ENCODE measurements at regions not wholly inside any gene's neighbourhood (a gene's known extent, or its start where the extent isn't known, plus 50 kb on each side); places are given as distances from the start of the nearest gene placed in this dataset.

DNA sequence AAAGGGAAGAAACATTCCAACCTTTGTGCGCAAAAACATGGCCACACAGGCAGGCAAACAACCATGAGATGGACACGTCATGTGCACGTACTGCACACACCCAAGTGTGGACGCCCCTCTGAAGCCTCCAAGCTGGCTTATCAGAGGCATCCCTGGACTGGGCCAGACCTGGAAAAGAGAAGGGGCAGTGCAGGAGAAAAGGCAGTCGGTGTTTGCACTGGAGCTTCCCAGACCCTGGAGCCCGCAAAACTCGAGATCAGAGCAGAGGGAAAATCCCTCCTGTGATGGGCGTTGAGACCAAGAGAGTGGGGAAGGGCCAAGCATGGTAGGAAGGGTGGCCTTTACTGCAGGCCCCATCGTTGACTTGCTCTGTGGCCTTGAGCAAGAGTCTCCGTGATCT, 269.5 kb downstream of the CYRIA start:
- peaks cover 8% of the 10 kb centered on the region for H3K9me3 Mint-ChIP-seq
- no peak for DNase-seq
- H3K4me1 Mint-ChIP-seq = peaks cover 23% of the 10 kb centered on the region
- no peaks in the 10 kb centered on the region for H3K27me3 Mint-ChIP-seq (ENCODE audit: low read depth, poor library complexity)
- TF ChIP-seq, protein P1, sequence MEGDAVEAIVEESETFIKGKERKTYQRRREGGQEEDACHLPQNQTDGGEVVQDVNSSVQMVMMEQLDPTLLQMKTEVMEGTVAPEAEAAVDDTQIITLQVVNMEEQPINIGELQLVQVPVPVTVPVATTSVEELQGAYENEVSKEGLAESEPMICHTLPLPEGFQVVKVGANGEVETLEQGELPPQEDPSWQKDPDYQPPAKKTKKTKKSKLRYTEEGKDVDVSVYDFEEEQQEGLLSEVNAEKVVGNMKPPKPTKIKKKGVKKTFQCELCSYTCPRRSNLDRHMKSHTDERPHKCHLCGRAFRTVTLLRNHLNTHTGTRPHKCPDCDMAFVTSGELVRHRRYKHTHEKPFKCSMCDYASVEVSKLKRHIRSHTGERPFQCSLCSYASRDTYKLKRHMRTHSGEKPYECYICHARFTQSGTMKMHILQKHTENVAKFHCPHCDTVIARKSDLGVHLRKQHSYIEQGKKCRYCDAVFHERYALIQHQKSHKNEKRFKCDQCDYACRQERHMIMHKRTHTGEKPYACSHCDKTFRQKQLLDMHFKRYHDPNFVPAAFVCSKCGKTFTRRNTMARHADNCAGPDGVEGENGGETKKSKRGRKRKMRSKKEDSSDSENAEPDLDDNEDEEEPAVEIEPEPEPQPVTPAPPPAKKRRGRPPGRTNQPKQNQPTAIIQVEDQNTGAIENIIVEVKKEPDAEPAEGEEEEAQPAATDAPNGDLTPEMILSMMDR (IDR thresholded peaks at IDR 0.05) = no peak
- no peak overlapping the region for H3K27ac Mint-ChIP-seq
- H3K36me3 Mint-ChIP-seq (ENCODE audit: low read depth) = no peaks in the 10 kb centered on the region
- H3K4me3 Mint-ChIP-seq = no peak overlapping the region

DNA sequence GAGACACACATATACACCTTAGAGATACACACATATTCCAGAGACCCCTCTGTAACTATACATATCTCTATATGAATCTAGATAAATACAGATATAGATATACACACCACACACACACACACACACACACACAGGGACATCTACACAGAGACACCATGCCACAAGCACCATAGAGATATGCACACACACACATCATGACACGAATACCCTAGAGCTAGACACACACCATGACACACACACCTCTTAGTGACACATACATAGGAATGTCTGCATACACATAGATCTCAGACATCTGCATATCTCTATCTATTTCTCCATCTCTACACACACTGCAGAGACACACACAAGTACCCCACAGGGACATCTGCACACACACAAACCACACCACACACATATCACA, 270.0 kb downstream of the CYRIA start:
- no peak for DNase-seq
- H3K36me3 Mint-ChIP-seq (ENCODE audit: low read depth) = no peaks in the 10 kb centered on the region
- TF ChIP-seq, protein P1 (IDR thresholded peaks at IDR 0.05) = no peak
- H3K27me3 Mint-ChIP-seq (ENCODE audit: low read depth, poor library complexity) = no peaks in the 10 kb centered on the region
- H3K9me3 Mint-ChIP-seq = peaks cover 8% of the 10 kb centered on the region
- H3K4me1 Mint-ChIP-seq = peaks cover 17% of the 10 kb centered on the region
- H3K27ac Mint-ChIP-seq = no peak overlapping the region
- no peak overlapping the region for H3K4me3 Mint-ChIP-seq

DNA sequence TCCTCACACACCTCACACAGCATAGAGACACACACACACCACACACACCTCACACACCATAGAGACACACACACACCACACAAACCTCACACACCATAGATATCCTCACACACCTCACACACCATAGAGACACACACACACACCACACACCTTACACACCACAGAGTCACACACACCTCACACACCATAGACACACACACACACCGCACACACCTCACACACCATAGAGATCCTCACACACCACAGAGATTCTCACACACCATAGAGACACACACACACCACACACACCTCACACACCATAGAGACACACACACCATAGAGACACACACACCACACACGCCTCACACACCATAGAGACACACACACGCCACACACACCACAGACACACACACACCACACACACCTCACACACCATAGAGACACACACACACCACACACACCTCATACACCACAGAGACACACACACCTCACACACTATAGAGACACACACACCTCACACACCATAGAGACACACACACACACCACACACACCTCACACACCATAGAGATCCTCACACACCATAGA, 270.6 kb downstream of the CYRIA start:
- H3K4me1 Mint-ChIP-seq = peaks cover 12% of the 10 kb centered on the region

DNA sequence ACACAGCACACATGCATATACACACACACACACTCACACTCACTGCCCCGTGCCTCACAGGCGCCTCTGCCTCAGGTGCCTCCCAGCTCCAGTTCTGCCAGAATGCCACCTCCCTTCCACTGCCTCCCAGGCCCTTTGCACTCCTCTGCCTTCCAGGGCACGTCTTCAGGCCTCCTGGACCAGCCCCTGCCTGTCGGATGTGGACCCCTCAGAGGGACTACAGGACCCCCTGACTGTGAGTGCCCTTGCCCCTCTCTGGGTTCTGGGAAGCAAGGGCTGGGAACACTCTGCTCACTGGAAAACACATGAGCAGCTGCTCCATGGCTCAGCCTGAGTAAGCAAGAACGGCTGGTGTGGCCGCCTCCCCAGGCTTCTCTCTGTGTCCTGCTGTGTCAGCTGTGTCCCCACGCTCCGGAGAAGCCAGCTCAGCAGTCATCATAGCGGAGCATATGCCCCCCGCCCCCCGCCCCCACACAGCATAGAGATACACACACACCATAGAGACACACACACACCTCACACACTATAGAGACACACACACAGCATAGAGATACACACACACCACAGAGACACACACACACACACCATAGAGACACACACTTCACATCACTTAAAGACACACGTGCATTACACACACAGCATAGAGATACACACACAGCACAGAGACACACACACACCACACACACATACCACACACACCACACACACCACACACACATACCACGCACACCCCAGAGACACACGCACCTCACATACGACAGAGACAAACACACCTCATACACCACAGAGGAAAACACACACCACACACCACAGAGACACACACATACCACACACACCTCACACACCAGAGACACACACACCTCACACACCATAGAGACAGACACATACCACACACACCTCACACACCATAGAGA, 271.3 kb downstream of the CYRIA start:
- peaks cover 8% of the 10 kb centered on the region for H3K9me3 Mint-ChIP-seq
- H3K27ac Mint-ChIP-seq = no peak overlapping the region
- DNase-seq = peak; percentile 44
- TF ChIP-seq, protein P1 (IDR thresholded peaks at IDR 0.05) = no peak
- H3K4me1 Mint-ChIP-seq = peaks cover 9% of the 10 kb centered on the region
- no peaks in the 10 kb centered on the region for H3K36me3 Mint-ChIP-seq (ENCODE audit: low read depth)
- no peaks in the 10 kb centered on the region for H3K27me3 Mint-ChIP-seq (ENCODE audit: low read depth, poor library complexity)
- H3K4me3 Mint-ChIP-seq = no peak overlapping the region

More for the DNA sequence above, 270.6 kb downstream of the CYRIA start:
- TF ChIP-seq, protein P1 (IDR thresholded peaks at IDR 0.05) = no peak
- Mint-ChIP-seq H3K4me3 (no peak overlapping the region), H3K27me3 (ENCODE audit: low read depth, poor library complexity) (no peaks in the 10 kb centered on the region), H3K36me3 (ENCODE audit: low read depth) (no peaks in the 10 kb centered on the region), H3K9me3 (peaks cover 8% of the 10 kb centered on the region), H3K27ac (no peak overlapping the region)
- DNase-seq = no peak

DNA sequence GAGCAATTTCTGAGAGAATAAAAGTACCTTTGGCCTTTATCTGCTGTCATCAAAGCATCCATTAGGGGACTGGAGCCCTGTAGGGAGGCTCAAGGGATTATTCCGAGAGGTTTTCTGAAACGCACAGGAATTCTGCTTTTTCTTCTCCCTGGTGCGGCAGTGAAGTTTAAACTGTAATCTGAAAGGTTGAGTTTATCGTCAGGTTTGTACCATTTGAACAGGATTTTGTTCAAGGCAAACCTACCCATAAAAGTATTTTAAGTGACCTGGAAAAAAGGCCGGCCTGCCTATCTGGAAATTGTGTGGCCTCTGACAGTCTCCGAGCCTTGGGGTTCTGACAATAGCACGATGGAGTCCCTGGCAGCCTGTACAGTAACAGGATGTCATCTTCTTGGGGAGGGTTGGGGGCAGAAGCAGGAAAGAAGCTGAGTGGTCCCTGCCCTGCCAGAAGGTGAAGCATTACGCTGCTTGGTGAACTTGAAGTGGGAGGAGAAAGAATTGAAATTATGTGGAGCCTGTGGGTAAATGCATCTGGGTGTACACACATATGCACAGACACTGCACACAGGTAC, 272.0 kb downstream of the CYRIA start:
- H3K4me1 Mint-ChIP-seq = peaks cover 9% of the 10 kb centered on the region
- H3K4me3 Mint-ChIP-seq = no peak overlapping the region
- H3K9me3 Mint-ChIP-seq = peaks cover 8% of the 10 kb centered on the region
- no peaks in the 10 kb centered on the region for H3K27me3 Mint-ChIP-seq (ENCODE audit: low read depth, poor library complexity)
- H3K36me3 Mint-ChIP-seq (ENCODE audit: low read depth) = no peaks in the 10 kb centered on the region
- no peak for DNase-seq
- TF ChIP-seq, protein P1 (IDR thresholded peaks at IDR 0.05) = no peak
- H3K27ac Mint-ChIP-seq = no peak overlapping the region

Data from nephron progenitor cell (in vitro differentiated cells).